GM12878 (cell line): ENCODE measurements at regions not wholly inside any gene's neighbourhood (a gene's known extent, or its start where the extent isn't known, plus 50 kb on each side); places are given as distances from the start of the nearest gene placed in this dataset.

Experiments
- HCFC1 ChIP-seq: fragments of 150-350 bp; IDR thresholded peaks from 2 replicates; pipeline ENCODE4 v1.6.1; 2014; ENCODE audit warnings: low read length
- IRF4 ChIP-seq: IDR thresholded peaks from 2 replicates; pipeline ENCODE4 v1.6.1; 2011; ENCODE audit warnings: low read depth, low read length
- KDM1A ChIP-seq: fragments of 200-600 bp; sonication (generic); IDR thresholded peaks from 2 replicates; pipeline ENCODE4 v1.6.1; 2016; ENCODE audit warnings: borderline replicate concordance
- NBN ChIP-seq: fragments of 450-650 bp; IDR thresholded peaks from 2 replicates; pipeline ENCODE4 v1.6.1; 2016
- SREBF1 ChIP-seq: IDR thresholded peaks from 2 replicates; pipeline ENCODE4 v1.6.1; 2012; ENCODE audit warnings: mild to moderate bottlenecking, low read length
- TCF3 ChIP-seq: IDR thresholded peaks from 2 replicates; pipeline ENCODE4 v1.6.1; 2012; ENCODE audit warnings: low read depth, mild to moderate bottlenecking, low read length, borderline replicate concordance; ENCODE audit not compliant: insufficient read depth
- TF ChIP-seq, protein P1 (sequence below): fragments of 450-650 bp; IDR thresholded peaks from 2 replicates; pipeline ENCODE4 v1.6.1; 2018; ENCODE audit warnings: borderline replicate concordance, mild to moderate bottlenecking; ENCODE audit not compliant: partially characterized antibody
- TF ChIP-seq, protein P2 (sequence below): fragments of 450-650 bp; IDR thresholded peaks from 2 replicates; pipeline ENCODE4 v1.6.1; 2017; ENCODE audit warnings: mild to moderate bottlenecking, low read depth, inconsistent platforms; ENCODE audit not compliant: poor library complexity, severe bottlenecking
- TF ChIP-seq, protein P3 (sequence below): IDR thresholded peaks from 2 replicates; pipeline ENCODE4 v1.6.1; 2012; ENCODE audit warnings: low read depth, low read length, improper control_type of control experiment

DNA sequence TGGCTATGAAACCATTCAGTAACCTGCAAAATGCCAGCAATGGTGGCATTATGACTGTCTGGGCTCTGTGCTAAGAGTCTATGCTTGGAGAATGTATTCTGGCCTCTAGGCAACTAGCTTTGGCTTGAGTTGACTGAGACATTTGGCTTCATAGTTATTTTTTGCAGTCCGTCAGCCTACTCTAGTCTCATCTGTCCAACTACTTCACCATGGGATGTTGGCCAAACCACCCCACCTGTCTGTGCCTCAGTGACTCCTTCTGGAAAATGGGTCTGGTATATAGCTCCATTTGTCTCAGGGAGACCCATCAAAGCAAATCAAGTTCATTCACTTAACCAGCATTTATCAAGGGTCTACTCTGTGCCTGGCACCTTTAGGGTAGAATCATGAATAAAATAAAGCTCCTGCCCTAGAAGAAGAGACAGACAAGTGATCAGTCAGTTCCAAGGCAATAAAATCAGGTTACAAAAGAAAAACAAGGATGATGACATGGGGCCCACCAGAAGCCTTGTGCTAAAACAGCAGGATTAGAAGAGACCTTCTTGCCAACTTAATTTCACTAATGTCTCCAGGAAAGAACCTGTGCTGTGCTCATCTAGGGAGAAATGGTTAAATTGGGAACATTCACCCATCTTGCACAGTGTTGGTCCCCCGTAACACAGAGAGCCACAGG, 102.4 kb upstream of the ARMC2 start (continued):
- TF ChIP-seq, protein P1, sequence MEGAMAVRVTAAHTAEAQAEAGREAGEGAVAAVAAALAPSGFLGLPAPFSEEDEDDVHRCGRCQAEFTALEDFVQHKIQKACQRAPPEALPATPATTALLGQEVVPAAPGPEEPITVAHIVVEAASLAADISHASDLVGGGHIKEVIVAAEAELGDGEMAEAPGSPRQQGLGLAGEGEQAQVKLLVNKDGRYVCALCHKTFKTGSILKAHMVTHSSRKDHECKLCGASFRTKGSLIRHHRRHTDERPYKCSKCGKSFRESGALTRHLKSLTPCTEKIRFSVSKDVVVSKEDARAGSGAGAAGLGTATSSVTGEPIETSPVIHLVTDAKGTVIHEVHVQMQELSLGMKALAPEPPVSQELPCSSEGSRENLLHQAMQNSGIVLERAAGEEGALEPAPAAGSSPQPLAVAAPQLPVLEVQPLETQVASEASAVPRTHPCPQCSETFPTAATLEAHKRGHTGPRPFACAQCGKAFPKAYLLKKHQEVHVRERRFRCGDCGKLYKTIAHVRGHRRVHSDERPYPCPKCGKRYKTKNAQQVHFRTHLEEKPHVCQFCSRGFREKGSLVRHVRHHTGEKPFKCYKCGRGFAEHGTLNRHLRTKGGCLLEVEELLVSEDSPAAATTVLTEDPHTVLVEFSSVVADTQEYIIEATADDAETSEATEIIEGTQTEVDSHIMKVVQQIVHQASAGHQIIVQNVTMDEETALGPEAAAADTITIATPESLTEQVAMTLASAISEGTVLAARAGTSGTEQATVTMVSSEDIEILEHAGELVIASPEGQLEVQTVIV, result no peak
- TF ChIP-seq IRF4, result no peak
- no peak for TF ChIP-seq NBN
- no peak for TF ChIP-seq HCFC1
- TF ChIP-seq, protein P2, sequence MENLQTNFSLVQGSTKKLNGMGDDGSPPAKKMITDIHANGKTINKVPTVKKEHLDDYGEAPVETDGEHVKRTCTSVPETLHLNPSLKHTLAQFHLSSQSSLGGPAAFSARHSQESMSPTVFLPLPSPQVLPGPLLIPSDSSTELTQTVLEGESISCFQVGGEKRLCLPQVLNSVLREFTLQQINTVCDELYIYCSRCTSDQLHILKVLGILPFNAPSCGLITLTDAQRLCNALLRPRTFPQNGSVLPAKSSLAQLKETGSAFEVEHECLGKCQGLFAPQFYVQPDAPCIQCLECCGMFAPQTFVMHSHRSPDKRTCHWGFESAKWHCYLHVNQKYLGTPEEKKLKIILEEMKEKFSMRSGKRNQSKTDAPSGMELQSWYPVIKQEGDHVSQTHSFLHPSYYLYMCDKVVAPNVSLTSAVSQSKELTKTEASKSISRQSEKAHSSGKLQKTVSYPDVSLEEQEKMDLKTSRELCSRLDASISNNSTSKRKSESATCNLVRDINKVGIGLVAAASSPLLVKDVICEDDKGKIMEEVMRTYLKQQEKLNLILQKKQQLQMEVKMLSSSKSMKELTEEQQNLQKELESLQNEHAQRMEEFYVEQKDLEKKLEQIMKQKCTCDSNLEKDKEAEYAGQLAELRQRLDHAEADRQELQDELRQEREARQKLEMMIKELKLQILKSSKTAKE, result no peak
- TF ChIP-seq, protein P3, sequence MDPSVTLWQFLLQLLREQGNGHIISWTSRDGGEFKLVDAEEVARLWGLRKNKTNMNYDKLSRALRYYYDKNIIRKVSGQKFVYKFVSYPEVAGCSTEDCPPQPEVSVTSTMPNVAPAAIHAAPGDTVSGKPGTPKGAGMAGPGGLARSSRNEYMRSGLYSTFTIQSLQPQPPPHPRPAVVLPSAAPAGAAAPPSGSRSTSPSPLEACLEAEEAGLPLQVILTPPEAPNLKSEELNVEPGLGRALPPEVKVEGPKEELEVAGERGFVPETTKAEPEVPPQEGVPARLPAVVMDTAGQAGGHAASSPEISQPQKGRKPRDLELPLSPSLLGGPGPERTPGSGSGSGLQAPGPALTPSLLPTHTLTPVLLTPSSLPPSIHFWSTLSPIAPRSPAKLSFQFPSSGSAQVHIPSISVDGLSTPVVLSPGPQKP, result no peak
- TF ChIP-seq TCF3, result no peak
- no peak for TF ChIP-seq KDM1A
- no peak for TF ChIP-seq SREBF1
